ENCODE measurements at regions not wholly inside any gene's neighbourhood (a gene's known extent, or its start where the extent isn't known, plus 50 kb on each side); places are given as distances from the start of the nearest gene placed in this dataset.
"Not testable (repeated sequence)": the region's sequence is repeated elsewhere in the genome, so short reads cannot be mapped to it uniquely, and the experiment has no call there.

DNA sequence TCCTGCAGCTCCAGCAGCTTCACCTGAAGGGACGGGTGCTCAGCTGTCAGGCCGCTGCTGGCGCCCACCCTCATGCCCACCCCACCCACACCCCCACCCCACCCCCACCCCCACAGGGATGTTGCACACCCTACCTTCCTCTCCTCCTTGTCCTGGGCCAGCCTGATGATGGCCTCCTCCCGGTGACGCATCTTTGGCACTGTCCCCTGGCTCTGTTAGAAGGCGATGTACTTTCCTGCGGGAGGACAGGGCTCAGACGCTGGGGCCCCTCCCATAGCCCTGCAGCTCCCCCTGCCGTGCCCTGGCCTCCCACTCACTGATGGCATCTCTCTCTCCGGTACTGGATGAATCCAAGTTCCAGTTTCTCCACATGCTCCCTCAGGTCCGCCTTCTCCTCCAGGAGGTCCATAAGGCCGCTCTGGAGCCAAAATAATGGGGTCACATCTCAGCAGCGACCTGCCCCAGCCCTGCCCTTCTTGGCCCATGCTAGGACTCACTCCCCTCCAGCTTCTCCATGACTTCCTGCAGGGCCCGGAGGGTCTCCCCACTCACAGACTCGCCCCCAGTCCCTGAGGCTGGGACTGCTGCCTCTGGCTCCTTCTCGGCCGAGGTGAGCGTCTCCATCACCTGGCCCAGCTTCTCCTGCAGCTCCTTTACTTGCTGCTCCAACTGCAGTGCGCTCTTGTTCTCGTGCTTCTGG lies 55.2 kb downstream of the GOLGA8B start:
- DNase-seq: not testable (repeated sequence)

DNA sequence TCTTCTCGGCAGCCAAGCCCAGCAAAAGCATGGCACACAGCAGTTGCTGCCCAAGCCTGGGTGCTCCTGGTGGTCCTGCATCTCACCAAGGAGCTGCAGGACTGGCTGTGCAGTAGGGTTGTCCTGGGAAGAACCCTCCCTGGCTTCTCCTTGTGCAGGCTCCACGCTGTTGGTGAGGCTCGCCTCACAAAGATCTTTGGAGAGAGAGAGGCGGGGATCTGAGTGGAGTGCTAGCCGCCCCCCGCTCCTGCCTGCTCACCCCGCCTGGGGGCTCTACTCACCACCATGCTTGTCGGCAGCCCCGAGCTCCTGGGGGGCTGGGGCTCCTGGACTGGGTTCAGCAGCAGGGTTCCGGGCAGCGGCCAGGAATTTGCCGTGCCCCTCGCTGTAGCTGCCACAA lies 55.8 kb downstream of the GOLGA8B start:
- not testable (repeated sequence) for DNase-seq

GRCh38 chr15:34523849-34524248 lies 59.6 kb downstream of the GOLGA8B start:
- not testable (repeated sequence) for DNase-seq

DNA sequence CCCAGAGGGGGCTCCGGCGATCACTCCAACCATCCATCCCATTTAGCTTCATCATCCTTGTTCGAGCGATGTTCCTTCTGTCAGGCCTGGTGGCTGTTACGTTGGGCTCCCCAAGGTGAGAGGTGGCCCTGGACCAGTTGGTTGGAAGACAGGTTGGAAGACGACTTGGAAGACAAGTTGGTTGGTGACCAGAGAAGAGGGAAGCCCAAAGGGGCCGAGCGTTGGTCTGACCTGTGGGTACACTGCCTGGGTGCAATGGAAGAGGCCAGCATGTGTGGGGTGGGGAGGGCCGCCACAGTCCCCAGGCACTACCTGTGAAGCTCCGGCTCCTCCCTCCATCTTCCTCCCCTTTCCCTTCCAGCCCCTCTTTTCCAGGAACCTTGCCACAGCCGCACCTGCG lies 60.9 kb downstream of the GOLGA8B start:
- not testable (repeated sequence) for DNase-seq

GRCh38 chr15:34521802-34522485 lies 61.5 kb downstream of the GOLGA8B start:
- not testable (repeated sequence) for DNase-seq

- no peak for DNase-seq
Measured at GRCh38 chr15:34520566-34520965, 62.9 kb downstream of the GOLGA8B start.

DNA sequence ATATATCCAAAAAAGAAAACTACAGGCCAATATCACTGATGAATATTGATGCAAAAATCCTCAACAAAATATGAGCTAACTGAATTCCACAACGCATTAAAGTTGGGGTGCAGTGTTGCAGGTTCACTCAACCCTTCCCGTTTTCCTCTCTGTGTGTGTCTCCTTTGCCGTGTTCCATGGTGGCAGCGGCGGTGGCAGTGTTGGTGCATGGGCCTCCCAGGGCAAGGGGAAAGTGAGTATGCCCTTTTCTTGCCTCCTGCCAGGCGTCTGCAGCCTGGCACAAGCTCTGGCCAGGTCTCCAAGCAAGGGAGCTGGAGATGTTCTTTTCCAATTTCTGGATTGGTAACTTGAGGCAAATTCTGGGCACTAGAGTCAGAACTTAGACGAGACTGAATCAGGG lies 63.4 kb downstream of the GOLGA8B start:
- DNase-seq: not testable (repeated sequence)

- DNase-seq: peak; percentile 6
Measured at GRCh38 chr15:34514251-34514670, 69.2 kb downstream of the GOLGA8B start.

DNA sequence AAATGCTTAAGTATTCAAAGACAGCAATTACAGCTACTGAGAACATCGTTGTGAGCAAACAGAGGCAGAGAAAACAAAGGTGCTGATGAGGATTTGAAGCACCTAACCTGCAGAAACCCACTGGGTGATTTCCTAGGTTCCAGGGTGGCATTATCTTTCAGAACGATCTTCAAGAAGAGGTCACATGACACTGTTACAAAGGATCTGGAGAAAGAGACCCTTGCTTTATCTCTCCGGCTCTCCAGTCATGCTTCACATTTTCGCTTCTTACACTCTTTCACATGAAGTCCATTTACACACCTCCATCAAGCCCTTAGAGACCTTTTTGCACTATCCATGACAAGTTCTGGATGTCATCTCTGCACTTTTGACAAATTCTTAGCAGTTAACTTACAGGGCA lies 70.8 kb downstream of the GOLGA8B start:
- no peak for DNase-seq

GRCh38 chr15:34501131-34501530 lies 63.5 kb upstream of the GOLGA8A start:
- no peak for DNase-seq

GRCh38 chr15:34496207-34496995 lies 58.8 kb upstream of the GOLGA8A start:
- no peak for DNase-seq

DNA sequence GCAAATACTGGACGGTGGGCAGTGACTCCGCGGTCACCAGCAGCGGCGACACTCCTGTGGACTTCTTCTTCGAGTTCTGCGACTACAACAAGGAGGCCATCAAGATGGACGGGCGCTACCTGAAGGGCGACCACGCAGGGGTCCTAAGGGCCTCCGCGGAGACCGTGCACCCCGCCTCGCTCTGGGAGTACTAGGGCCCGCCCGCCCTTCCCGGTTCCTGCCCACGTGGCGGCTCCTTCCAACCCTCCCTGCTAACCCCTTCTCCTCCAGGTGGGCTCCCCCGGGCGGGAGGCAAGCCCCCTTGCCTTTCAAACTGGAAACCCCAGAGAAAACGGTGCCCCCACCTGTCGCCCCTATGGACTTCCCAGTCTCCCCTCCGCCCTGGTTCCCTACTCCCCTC lies 58.1 kb upstream of the GOLGA8A start:
- not testable (repeated sequence) for DNase-seq

DNA sequence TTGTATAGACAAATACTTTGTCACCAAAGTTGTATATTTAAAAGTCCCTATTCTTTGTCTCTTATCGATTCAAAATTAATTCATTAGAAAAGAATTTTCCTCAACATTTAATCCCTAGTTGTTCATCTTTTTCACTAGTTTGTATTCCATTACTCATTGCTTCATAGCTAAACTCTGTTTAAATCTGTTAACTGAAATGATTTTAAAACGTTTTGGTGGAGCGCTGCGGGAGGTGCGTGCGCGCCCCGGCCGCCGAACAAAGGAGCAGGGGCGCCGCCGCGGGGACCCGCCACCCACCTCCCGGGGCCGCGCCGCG lies 56.4 kb upstream of the GOLGA8A start:
- no peak for DNase-seq

DNA sequence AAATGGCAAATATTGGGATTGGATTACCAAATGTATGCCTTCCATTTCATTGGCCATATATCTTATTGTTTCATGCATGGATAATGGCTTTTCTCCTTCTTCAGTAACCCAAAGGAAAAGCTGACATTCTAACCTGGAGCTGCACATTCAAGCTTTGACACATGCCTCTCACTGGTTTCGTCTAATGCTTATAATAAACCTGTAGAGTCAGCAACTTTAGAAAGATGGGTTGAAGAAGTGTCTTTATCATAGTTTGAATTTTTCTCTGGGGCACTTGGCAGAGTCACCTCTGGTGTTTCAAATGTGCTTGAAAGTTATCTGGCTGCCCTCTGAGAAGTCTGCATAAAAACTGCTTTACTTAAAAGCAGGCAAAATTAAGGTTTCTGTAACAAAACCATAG lies 55.4 kb upstream of the GOLGA8A start:
- DNase-seq: no peak

- not testable (repeated sequence) for DNase-seq
Measured at GRCh38 chr15:34491488-34491887, 53.9 kb upstream of the GOLGA8A start.

DNA sequence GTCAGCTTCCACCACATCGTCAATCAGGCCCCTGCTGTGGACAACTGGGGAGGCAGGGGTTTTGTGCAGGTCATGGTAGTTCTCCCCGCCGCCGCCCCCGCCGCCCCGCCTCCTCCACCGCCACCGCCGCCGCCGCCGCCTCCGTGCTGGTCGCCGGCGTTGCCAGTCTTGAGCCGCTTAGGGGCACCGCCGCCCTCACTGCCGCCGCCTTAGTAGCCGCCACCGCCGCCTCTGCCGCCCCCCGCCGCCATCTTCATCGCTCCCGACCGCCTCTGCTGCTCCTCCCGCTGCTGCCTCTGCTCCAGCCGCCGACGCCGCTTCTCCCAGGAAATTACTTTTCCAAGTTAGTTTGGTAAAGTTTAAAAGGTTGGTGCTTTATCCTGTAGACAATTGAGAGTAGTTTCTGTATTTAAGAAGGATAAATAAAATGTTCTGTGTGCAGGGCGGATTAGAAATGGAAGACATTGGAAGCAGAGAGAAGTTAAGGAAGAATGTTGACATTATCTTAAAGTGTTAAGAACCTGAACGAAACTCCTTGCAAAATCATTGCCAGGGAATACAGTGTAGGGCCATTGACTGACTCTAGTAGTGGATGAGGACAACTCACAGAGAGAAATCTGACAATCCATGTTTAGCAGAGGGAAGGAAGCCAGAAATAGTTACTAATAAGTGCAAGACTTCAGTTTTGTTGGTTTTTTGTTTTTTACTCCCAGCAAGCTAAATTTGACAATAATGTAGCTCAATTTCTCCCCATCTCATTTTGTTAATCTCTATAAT lies 53.0 kb upstream of the GOLGA8A start:
- no peak for DNase-seq

GRCh38 chr15:34488973-34489959 lies 51.7 kb upstream of the GOLGA8A start:
- not testable (repeated sequence) for DNase-seq

Data from CD4-positive, alpha-beta T cell treated with Interleukin-21 for 1 hour (primary cell).